ENCODE measurements at regions not wholly inside any gene's neighbourhood (a gene's known extent, or its start where the extent isn't known, plus 50 kb on each side); places are given as distances from the start of the nearest gene placed in this dataset.

DNA sequence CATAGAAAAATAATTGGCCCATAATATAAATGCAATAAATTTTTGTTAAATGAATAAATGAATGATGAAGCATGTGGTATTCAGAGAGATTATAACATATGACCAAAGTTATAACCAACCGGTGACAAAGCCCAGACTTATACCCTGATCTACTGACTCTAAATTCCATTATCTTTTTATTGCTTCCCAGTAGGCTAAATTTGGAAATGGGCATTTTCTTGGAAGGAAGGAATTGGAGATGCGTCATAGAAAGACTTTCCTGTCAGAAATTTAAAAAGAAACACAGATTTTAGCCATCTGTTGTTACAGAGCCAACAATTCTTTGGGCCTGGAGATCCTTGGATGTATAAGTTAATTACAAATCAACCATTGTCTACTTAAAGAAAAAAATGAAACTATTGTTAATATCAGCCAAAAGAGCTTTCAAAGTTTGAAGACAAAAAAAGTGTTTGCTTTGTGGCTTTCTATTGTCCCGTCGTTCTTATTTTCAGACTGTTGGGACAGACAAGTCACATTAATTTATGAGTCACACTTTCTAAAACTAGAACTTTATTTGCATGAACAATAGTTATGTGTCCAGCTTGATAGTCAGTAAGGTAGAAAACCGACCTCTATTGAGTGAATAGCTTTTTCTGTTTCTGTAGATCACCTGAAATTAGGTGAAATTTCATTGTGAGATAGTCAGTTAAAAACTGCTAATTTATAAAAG is 428.7 kb downstream of the GABRG2 start:
- no peak for TF ChIP-seq ARNT (IDR thresholded peaks at IDR 0.05)
- no peak for TF ChIP-seq SUZ12 (IDR thresholded peaks at IDR 0.05)
- no peak for TF ChIP-seq TARDBP (IDR thresholded peaks at IDR 0.05)
- no peak for TF ChIP-seq LEF1 (IDR thresholded peaks at IDR 0.05; ENCODE audit: borderline replicate concordance)
- TF ChIP-seq, protein P1, sequence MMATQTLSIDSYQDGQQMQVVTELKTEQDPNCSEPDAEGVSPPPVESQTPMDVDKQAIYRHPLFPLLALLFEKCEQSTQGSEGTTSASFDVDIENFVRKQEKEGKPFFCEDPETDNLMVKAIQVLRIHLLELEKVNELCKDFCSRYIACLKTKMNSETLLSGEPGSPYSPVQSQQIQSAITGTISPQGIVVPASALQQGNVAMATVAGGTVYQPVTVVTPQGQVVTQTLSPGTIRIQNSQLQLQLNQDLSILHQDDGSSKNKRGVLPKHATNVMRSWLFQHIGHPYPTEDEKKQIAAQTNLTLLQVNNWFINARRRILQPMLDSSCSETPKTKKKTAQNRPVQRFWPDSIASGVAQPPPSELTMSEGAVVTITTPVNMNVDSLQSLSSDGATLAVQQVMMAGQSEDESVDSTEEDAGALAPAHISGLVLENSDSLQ (IDR thresholded peaks at IDR 0.05) = no peak
- TF ChIP-seq ELF4 (IDR thresholded peaks at IDR 0.05) = no peak
- TF ChIP-seq FOXM1 (IDR thresholded peaks at IDR 0.05; ENCODE audit: borderline replicate concordance) = no peak
- no peak for TF ChIP-seq FOXK2 (IDR thresholded peaks at IDR 0.05)
- no peak for TF ChIP-seq ZNF384 (IDR thresholded peaks at IDR 0.05)

Data from HEK293T (cell line).